HS-5 (cell line): ENCODE measurements at regions not wholly inside any gene's neighbourhood (a gene's known extent, or its start where the extent isn't known, plus 50 kb on each side); places are given as distances from the start of the nearest gene placed in this dataset.
A peak's percentile ranks its signal among the peaks of the same experiment; 100 is the strongest.

ENCODE experiments used
- DNase-seq: peaks from one replicate; pipeline ENCODE4 v3.0.0-alpha.2; 2012; ENCODE audit warnings: low read depth

- DNase-seq: no peak
Measured at GRCh38 chr21:16421007-16421406, 691.2 kb downstream of the USP25 start.

DNA sequence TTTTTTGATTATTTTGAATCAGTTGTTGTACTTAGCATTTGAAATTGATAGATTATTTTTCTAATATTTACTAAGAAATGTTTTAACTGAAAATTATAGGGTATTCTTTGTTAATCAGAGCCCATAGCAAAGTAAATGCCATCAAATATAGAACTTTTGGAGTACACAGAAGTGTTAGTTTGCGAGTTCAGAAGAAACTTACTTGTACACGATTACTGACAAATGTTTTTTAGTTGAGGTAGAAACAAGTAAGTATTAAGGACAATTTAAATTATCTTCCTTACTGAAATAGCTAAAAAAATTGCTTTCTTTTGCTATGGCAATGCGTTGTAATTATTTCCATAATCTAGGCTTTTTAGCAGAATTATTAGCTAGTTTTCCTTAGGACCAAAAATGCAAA lies 692.2 kb downstream of the USP25 start:
- no peak for DNase-seq

DNA sequence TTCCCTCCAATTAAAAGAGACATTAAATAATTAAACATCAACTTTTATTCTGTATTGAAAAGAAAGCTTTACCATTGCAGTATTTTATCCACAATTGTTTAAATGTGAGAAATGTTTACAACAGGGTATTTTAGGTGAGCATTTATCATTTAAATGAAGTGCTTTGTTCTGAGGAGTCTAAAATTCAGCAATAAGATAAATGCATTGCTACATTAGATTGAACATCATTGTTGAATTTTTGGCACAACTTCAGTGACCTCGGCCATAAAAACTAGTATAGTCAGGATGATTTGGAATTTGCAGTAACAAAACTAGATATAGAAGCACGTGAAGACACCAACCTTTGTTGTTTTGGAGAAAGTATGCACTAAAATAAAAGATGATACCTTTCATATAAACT lies 692.9 kb downstream of the USP25 start:
- DNase-seq: no peak

GRCh38 chr21:16423921-16424320 lies 694.1 kb downstream of the USP25 start:
- DNase-seq: no peak

GRCh38 chr21:16424331-16424751 lies 694.6 kb downstream of the USP25 start:
- no peak for DNase-seq

- DNase-seq: no peak
Measured at GRCh38 chr21:16425376-16425775, 695.6 kb downstream of the USP25 start.

DNA sequence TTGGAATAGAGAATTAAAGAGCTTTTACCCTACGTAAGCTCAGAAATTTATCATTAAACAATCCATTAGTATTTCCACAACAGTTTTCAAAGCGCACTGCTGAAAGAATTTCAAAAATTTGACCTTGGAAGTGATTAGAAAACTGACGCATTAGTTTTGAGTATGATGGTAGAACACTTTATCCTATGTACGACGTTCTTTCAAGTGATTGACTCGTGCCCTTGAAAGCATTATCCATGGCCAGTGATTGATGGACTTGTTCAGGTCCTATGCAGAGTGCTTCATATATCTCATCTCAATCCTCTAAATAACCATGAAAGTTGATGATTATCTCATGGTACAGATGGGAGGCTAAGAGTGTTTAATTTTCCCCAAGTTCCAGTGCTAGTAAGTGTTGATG lies 697.2 kb downstream of the USP25 start:
- no peak for DNase-seq

- DNase-seq: no peak
Measured at GRCh38 chr21:16427587-16428087, 697.9 kb downstream of the USP25 start.

GRCh38 chr21:16437586-16437985 lies 707.8 kb downstream of the USP25 start:
- DNase-seq: no peak

DNA sequence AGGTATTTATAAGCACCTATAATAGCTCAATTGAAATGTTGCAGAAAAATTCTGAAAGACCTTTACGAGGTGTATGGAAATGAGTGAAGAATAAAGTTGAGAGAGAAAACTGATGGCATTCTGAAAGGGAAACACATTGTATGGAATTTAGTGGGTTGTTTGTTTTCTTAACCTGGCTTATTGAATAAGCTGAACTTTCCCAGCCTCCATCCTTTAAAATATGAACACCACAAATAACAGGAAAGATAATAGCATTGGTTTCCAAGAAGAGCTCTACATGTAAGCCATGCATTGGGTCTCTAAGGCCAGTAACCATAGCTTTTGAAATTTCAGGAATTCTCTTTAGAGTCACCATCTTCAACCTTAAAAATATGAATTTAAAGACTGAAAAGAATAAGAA lies 709.0 kb downstream of the USP25 start:
- no peak for DNase-seq

DNA sequence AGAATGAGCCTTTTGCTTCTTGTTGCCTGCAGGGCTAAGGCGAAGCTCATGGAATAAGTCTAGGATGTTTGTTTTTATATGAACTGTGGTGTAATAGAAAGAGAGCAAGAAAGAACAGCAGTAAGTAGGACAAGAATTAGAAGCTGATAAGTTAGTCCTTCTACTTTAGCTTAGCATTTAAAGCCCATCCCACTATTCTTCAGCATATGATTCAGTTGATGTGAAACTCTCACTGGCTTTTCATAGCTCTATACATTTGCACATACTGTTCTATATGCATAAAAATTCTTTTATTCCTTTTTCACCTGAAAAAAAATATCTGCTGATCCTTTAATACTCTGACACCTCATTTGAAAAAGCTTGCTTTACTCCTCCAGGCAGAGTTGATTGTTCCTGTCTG lies 712.0 kb downstream of the USP25 start:
- no peak for DNase-seq

GRCh38 chr21:16454399-16454798 lies 724.6 kb downstream of the USP25 start:
- no peak for DNase-seq

DNA sequence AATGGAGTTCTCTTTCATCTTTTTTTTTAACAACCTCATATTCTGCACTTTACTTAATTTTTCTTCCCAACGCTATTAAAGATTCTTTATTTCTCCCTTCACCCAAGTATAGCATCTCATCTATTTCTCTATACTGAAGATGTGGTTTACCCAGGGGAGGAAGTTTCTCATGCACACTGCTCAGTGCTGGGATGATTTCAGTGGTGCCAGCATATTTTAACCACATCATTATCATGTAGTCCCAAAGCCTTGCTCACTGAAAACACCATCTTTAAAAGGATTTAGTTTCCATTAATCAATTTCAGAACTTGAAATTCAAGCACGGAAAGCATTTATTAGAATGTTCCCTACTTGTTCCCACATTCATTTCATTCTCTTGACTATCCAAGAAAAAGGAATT lies 725.7 kb downstream of the USP25 start:
- no peak for DNase-seq

GRCh38 chr21:16455978-16456377 lies 726.2 kb downstream of the USP25 start:
- no peak for DNase-seq

GRCh38 chr21:16457498-16457897 lies 727.7 kb downstream of the USP25 start:
- no peak for DNase-seq

GRCh38 chr21:16460936-16461335 lies 731.2 kb downstream of the USP25 start:
- no peak for DNase-seq

DNA sequence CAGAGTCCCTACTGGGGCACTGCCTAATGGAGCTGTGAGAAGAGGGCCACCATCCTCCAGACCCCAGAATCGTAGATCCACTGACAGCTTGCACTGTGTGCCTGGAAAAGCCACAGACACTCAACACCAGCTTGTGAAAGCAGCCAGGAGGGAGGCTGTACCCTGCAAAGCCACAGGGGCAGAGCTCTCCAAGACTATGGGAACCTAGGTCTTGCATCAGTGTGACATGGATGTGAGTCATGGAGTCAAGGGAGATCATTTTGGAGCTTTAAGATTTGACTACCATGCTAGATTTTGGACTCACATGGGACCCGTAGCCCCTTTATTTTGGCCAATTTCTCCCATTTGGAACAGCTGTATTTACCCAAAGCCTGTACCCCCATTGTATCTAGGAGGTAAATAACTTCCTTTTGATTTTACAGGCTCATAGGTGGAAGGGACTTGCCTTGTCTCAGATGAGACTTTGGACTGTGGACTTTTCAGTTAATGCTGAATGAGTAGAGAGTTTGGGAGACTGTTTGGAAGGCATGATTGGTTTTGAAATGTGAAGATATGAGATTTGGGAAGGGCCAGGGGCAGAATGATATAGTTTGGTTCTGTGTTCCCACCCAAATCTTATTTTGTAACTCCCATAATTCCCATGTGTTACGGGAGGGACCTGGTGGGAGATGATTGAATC lies 734.6 kb downstream of the USP25 start:
- DNase-seq: peak; percentile 11

DNA sequence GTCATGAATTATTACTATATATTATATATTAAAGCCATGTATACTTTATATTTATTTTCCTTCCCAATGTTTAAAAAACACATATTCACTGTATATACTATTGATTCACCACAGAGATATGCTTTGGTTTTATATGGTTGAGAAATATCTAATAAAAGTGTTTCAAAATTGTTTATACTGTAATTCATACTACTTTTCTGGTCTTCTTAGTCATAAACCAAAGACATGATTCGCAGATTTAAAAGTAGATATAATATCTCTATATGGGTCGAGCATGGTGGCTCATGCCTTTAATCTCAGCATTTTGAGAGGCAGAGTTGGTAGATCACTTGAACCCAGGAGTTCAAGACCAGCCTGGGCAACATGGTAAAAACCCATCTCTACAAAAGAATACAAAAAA lies 738.4 kb downstream of the USP25 start:
- DNase-seq: peak; percentile 19

DNA sequence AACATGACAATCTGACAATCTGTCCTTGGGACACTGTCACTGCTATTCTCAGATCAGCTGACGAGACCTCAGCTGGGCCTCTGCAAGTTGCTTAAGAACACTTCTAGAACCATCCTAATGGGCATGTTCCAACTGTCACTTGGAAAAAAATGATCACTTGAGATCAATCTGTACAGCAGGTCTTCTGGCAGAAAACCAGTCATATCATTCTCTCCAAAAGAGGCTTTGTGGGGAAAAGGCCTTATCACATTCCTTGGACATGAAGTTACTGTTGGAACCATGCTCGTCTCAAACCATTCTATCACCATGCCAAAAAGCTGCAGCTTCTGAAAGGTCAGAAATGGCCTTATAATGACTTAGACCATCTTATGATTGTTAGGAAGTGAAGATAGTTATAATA lies 744.2 kb downstream of the USP25 start:
- no peak for DNase-seq

GRCh38 chr21:16476056-16476825 lies 746.5 kb downstream of the USP25 start:
- DNase-seq: no peak

- no peak for DNase-seq
Measured at GRCh38 chr21:16488042-16488441, 758.3 kb downstream of the USP25 start.

DNA sequence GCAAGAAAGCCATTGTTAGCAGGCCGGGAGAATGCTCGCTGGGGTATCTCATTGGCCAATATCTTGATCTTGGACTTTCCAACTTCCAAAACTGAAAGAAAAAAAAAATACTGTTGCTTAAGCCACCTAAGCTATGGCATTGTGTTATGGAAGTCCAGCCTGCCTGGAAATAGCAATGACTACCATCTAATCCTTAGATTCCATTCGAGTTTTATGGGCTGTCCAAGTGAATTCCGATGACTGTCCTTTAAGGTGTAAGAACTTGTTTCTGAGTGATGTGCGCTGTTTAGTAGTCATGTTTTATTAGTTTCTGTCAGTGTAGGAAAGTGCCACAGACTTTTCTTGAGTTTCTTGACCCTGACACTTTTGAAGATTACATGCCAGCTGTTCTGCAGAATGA lies 762.6 kb downstream of the USP25 start:
- no peak for DNase-seq

DNA sequence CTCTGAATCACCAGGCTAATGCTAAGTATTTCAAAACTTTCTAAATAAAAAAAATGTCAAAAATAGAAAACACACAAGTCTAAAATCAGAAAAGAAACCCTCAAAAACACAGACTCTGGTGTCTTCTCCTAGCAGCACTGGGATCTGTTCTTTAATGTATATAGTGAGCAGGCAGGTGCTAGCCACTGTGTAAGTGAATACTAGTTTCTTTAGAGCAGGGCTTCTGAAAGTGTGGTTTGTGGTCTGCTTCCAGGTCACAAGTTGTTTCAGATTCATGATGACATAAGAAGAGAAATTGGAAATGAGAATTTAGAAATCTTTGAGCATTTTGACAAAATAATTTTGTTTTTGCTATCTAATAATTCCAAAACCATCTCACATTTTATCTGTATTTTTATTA lies 763.1 kb downstream of the USP25 start:
- DNase-seq: no peak

DNA sequence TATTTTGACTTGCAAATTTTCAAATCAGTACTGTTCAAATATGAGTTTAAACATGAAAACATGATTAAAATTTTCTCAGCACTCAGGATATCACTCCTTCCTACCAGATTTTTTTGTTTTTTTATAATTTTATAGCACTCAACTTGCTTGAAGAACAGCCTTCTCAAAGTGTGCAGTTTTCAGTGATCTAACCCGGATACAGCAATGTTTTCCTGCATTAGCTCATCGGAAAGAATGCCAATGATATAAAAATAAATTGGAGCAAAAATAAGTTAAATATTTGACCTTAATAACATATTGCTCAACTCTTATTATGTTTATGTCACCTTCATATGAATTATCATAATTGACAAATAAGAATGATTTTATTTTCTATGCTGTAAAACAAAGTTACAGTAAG lies 766.8 kb downstream of the USP25 start:
- DNase-seq: no peak
